HepG2 (cell line): ENCODE measurements at regions not wholly inside any gene's neighbourhood (a gene's known extent, or its start where the extent isn't known, plus 50 kb on each side); places are given as distances from the start of the nearest gene placed in this dataset.

Experiments
- ATAC-seq: fragments of 200-7000 bp; cut with Tn5 transposase; 3 replicates; pipeline ENCODE4 v1.9.1; 2020; ENCODE audit warnings: mild to moderate bottlenecking, moderate library complexity
- BruUV-seq: library from RNA; stranded (reverse); fragments of 400-500 nt; replicated peaks from 2 replicates; lab custom pipeline; 2021; lab: Mats Ljungman, UMichigan
- CTCF ChIA-PET: fragments of 300-600 bp; formaldehyde crosslinking; extraction: SDS; loops from one replicate; lab custom pipeline; 2021; ENCODE audit warnings: low total read pairs, inconsistent platforms, low intra/inter-chr PET ratio; lab: Yijun Ruan, JAX
- POLR2A ChIA-PET: fragments of 350-600 bp; sonication (Branson Sonifier 250); formaldehyde crosslinking; loops from one replicate; lab custom pipeline; 2020; ENCODE audit warnings: antibody characterized with exemption, inconsistent platforms; lab: Yijun Ruan, JAX
- DNase-seq: peaks from one replicate; pipeline ENCODE4 v3.0.0-alpha.2; 2015; ENCODE audit warnings: low spot score
- FAIRE-seq: peaks from 3 replicates; lab custom pipeline; 2011; peaks lifted over from hg19 to GRCh38; lab: Jason Lieb, UNC
- H2AFZ ChIP-seq: one replicate; pipeline ENCODE4 v1.6.1; 2011; ENCODE audit warnings: low read length, inconsistent platforms
- H3K27ac ChIP-seq: fragments of 300-600 bp; 3 replicates; pipeline ENCODE4 v1.8.0; 2011; ENCODE audit warnings: mixed run types, mild to moderate bottlenecking, mixed read lengths, low read length, inconsistent platforms; ENCODE audit not compliant: insufficient read depth; ENCODE audit errors: extremely low read length
- H3K27me3 ChIP-seq, 2 experiments: fragments of 200-600 bp in 1 of 2; 2 replicates in 1 of 2; 3 replicates in 1 of 2; pipeline versions ENCODE4 v1.6.0 to v1.8.0; 2011; ENCODE audit warnings: low read length in 2 of 2, mild to moderate bottlenecking in 2 of 2, moderate library complexity in 2 of 2, inconsistent platforms in 1 of 2; ENCODE audit not compliant: insufficient read depth in 2 of 2, control insufficient read depth in 1 of 2
- H3K36me3 ChIP-seq, 2 experiments: fragments of 200-600 bp in 1 of 2; replicated peaks in 1 of 2; 2 replicates in 1 of 2; 3 replicates in 1 of 2; pipeline versions ENCODE4 v1.5.1 to v1.8.0; 2011; ENCODE audit warnings: low read length in 2 of 2, inconsistent platforms in 1 of 2; ENCODE audit not compliant: insufficient read depth in 2 of 2, control insufficient read depth in 1 of 2
- H3K4me1 ChIP-seq: 2 replicates; pipeline ENCODE4 v1.5.1; 2012; ENCODE audit warnings: low read length, inconsistent platforms; ENCODE audit not compliant: insufficient read depth
- H3K4me2 ChIP-seq: 2 replicates; pipeline ENCODE4 v1.6.0; 2011; ENCODE audit warnings: low read depth, low read length, inconsistent platforms
- H3K4me3 ChIP-seq, 3 experiments: fragments of 200-600 bp in 1 of 3; sonication (generic), shearing (Covaris generic) in 1 of 3; replicated peaks in 1 of 3; 2 replicates each; pipeline ENCODE4 v1.5.1; 2011 to 2016; ENCODE audit warnings: low read length in 3 of 3, inconsistent platforms in 2 of 3, low read depth in 2 of 3, mild to moderate bottlenecking in 2 of 3, control low read depth in 1 of 3, mixed read lengths in 1 of 3; ENCODE audit not compliant: insufficient read depth in 1 of 3
- H3K79me2 ChIP-seq: one replicate; pipeline ENCODE4 v1.6.1; 2011; ENCODE audit warnings: low read length, inconsistent platforms; ENCODE audit not compliant: insufficient read depth
- H3K9ac ChIP-seq: 2 replicates; pipeline ENCODE4 v1.6.0; 2011; ENCODE audit warnings: mild to moderate bottlenecking, low read depth, low read length, inconsistent platforms; ENCODE audit not compliant: insufficient read depth
- H3K9me3 ChIP-seq: 2 replicates; pipeline ENCODE4 v1.5.1; 2012; ENCODE audit warnings: mild to moderate bottlenecking, low read length
- H4K20me1 ChIP-seq: 2 replicates; pipeline ENCODE4 v1.6.0; 2011; ENCODE audit warnings: inconsistent platforms, mild to moderate bottlenecking, low read length, moderate library complexity; ENCODE audit not compliant: insufficient read depth
- DMAP1 ChIP-seq: IDR thresholded peaks from 2 replicates; pipeline ENCODE4 v1.6.1; 2016
- ELF4 ChIP-seq: sonication (generic); formaldehyde crosslinking; IDR thresholded peaks from 2 replicates; pipeline ENCODE4 v1.5.0; 2020; ENCODE audit warnings: missing genetic modification reagents, mild to moderate bottlenecking, moderate library complexity, borderline replicate concordance
- ETV6 ChIP-seq: sonication (generic); formaldehyde crosslinking; conservative IDR thresholded peaks from 2 replicates; pipeline ENCODE4 v1.4.0; 2020; ENCODE audit warnings: missing genetic modification reagents
- KLF11 ChIP-seq: IDR thresholded peaks from 2 replicates; pipeline ENCODE4 v1.6.1; 2016; ENCODE audit warnings: missing compliant biosample characterization
- MAZ ChIP-seq, 2 experiments: sonication (generic) in 1 of 2; formaldehyde crosslinking in 1 of 2; IDR thresholded peaks; 2 replicates each; pipeline versions ENCODE4 v1.5.0 to v1.6.1; 2012 to 2020; ENCODE audit warnings: low read depth in 2 of 2, mild to moderate bottlenecking in 2 of 2, borderline replicate concordance in 1 of 2, improper control_type of control experiment in 1 of 2, low read length in 1 of 2, missing genetic modification reagents in 1 of 2, moderate library complexity in 1 of 2
- MLLT10 ChIP-seq: sonication (generic); formaldehyde crosslinking; IDR thresholded peaks from 2 replicates; pipeline ENCODE4 v1.4.0; 2020; ENCODE audit warnings: missing genetic modification reagents
- MTF1 ChIP-seq: sonication (generic); formaldehyde crosslinking; IDR thresholded peaks from 2 replicates; pipeline ENCODE4 v1.5.0; 2020; ENCODE audit warnings: missing genetic modification reagents
- MXI1 ChIP-seq: IDR thresholded peaks from 3 replicates; pipeline ENCODE4 v1.6.1; 2012; ENCODE audit warnings: low read depth, low read length, inconsistent platforms, borderline replicate concordance
- RARA ChIP-seq: IDR thresholded peaks from 2 replicates; pipeline ENCODE4 v1.6.1; 2016; ENCODE audit warnings: missing genetic modification reagents, missing compliant biosample characterization
- RXRA ChIP-seq: sonication (generic); formaldehyde crosslinking; IDR thresholded peaks from 2 replicates; pipeline ENCODE4 v1.5.1; 2020; ENCODE audit warnings: missing genetic modification reagents
- SIX4 ChIP-seq: sonication (generic); formaldehyde crosslinking; IDR thresholded peaks from 2 replicates; pipeline ENCODE4 v1.4.0; 2020; ENCODE audit warnings: missing genetic modification reagents
- SMYD3 ChIP-seq: sonication (generic); formaldehyde crosslinking; IDR thresholded peaks from 2 replicates; pipeline ENCODE4 v1.8.1; 2023; ENCODE audit warnings: mild to moderate bottlenecking, missing genetic modification reagents
- THRA ChIP-seq: sonication (generic); formaldehyde crosslinking; IDR thresholded peaks from 2 replicates; pipeline ENCODE4 v1.4.0; 2020; ENCODE audit warnings: missing genetic modification reagents, borderline replicate concordance
- ZNF367 ChIP-seq: sonication (generic); formaldehyde crosslinking; IDR thresholded peaks from 2 replicates; pipeline ENCODE4 v1.4.0; 2020; ENCODE audit warnings: missing genetic modification reagents, borderline replicate concordance
- ZNF670 ChIP-seq: sonication (generic); formaldehyde crosslinking; IDR thresholded peaks from 2 replicates; pipeline ENCODE4 v1.8.0; 2022; ENCODE audit warnings: mild to moderate bottlenecking, missing genetic modification reagents, borderline replicate concordance
- ZNF678 ChIP-seq: sonication (generic); formaldehyde crosslinking; IDR thresholded peaks from 2 replicates; pipeline ENCODE4 v1.4.0; 2020; ENCODE audit warnings: mild to moderate bottlenecking, missing genetic modification reagents
- ZNF788 ChIP-seq: sonication (generic); formaldehyde crosslinking; IDR thresholded peaks from 2 replicates; pipeline ENCODE4 v1.5.0; 2020; ENCODE audit warnings: mild to moderate bottlenecking, missing genetic modification reagents, borderline replicate concordance
- WGBS: methylation state at CpG from one replicate; pipeline ENCODE4 v1.1.6; 2017; ENCODE audit warnings: low lambda C conversion rate; 5-methylcytosine and 5-hydroxymethylcytosine counted together
- in situ Hi-C: cut with HindIII; loops from 2 replicates; pipeline ENCODE4 v1.10.0; 2017; ENCODE audit warnings: low pct_unique_long_range_greater_than_20kb; ENCODE audit not compliant: extremely low pct_ligation_motif_present
- intact Hi-C: fragments of 100-400 bp; cut with micrococcal nuclease; formaldehyde crosslinking; loops from one replicate; pipeline ENCODE4 v1.10.0; 2022; ENCODE audit not compliant: unreplicated experiment

- Histone ChIP-seq H2AFZ (no peak overlapping the region), H3K9me3 (no peaks in the 10 kb centered on the region), H3K4me3 (no peak overlapping the region), H3K36me3 (no peaks in the 10 kb centered on the region), H3K4me1 (no peaks in the 10 kb centered on the region), H3K27ac (no peak overlapping the region), H3K27me3 (no peaks in the 10 kb centered on the region), H4K20me1 (no peaks in the 10 kb centered on the region), H3K4me2 (no peak overlapping the region), H3K79me2 (no peaks in the 10 kb centered on the region), H3K9ac (no peak overlapping the region)
- DNase-seq (no peak), ATAC-seq (no peak), FAIRE-seq (no peak)
- BruUV-seq: no TSS peak
- POLR2A ChIA-PET: no interaction called here
- TF ChIP-seq MXI1 (no peak), SIX4 (CRISPR knock-in tag) (no peak), MTF1 (CRISPR knock-in tag) (no peak), RARA (CRISPR knock-in tag) (no peak), ZNF367 (CRISPR knock-in tag) (no peak), THRA (CRISPR knock-in tag) (no peak), ZNF788 (no peak), MAZ (IDR thresholded peaks at IDR 0.05; ENCODE audit: borderline replicate concordance, low read depth, low read length) (no peak), MAZ (CRISPR knock-in tag; IDR thresholded peaks at IDR 0.05; ENCODE audit: low read depth) (no peak), MLLT10 (CRISPR knock-in tag) (no peak), SMYD3 (CRISPR knock-in tag) (no peak), ZNF678 (CRISPR knock-in tag) (no peak), RXRA (CRISPR knock-in tag) (no peak), DMAP1 (CRISPR knock-in tag) (no peak), ETV6 (CRISPR knock-in tag) (no peak), ELF4 (CRISPR knock-in tag) (no peak), KLF11 (CRISPR knock-in tag) (no peak), ZNF670 (no peak)
- intact Hi-C loops: no loop called here
- 3% methylated on average over 2 of the region's 2 CpGs for WGBS
- in situ Hi-C loops: no loop called here
- CTCF ChIA-PET: no interaction called here
Measured at GRCh38 chrX:42616981-42617380, 161.0 kb downstream of the PPP1R2C start.
